NCI-H82 treated with DMSO at 0.1 percent for 48 hours (cell line): ENCODE measurements at regions not wholly inside any gene's neighbourhood (a gene's known extent, or its start where the extent isn't known, plus 50 kb on each side); places are given as distances from the start of the nearest gene placed in this dataset.

ENCODE experiments used
- DNase-seq: peaks from one replicate; lab custom pipeline; 2025; ENCODE audit not compliant: unreplicated experiment; lab: John Stamatoyannopoulos, UW

- DNase-seq: no peak
Measured at GRCh38 chr3:148335612-148336011, 362.1 kb upstream of the AGTR1 start.

DNA sequence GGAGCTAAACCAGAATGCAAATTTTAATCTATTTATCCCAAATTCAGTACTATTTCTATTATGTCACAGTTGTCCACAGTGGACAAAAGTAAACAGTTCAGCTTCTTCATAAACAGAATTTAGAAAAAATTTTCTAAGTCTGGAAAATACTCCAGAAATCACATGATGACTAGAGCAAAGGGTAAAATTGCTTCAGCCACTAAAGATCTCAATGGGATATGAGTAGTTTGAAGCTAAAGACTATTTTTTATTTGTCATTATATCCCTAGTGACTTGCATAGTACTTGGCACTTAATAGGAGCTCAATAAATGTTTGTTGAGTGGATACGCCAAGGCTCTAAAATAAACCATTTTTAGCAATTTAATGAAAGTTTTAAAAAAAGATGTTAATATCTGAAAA is 354.3 kb upstream of the AGTR1 start:
- no peak for DNase-seq

GRCh38 chr3:148344521-148344920 is 353.2 kb upstream of the AGTR1 start:
- no peak for DNase-seq

- no peak for DNase-seq
Measured at GRCh38 chr3:148360051-148360450, 337.7 kb upstream of the AGTR1 start.

- no peak for DNase-seq
Measured at GRCh38 chr3:148366743-148367410, 330.8 kb upstream of the AGTR1 start.

GRCh38 chr3:148367756-148368155 is 329.9 kb upstream of the AGTR1 start:
- no peak for DNase-seq

GRCh38 chr3:148369381-148369780 is 328.3 kb upstream of the AGTR1 start:
- DNase-seq: no peak

DNA sequence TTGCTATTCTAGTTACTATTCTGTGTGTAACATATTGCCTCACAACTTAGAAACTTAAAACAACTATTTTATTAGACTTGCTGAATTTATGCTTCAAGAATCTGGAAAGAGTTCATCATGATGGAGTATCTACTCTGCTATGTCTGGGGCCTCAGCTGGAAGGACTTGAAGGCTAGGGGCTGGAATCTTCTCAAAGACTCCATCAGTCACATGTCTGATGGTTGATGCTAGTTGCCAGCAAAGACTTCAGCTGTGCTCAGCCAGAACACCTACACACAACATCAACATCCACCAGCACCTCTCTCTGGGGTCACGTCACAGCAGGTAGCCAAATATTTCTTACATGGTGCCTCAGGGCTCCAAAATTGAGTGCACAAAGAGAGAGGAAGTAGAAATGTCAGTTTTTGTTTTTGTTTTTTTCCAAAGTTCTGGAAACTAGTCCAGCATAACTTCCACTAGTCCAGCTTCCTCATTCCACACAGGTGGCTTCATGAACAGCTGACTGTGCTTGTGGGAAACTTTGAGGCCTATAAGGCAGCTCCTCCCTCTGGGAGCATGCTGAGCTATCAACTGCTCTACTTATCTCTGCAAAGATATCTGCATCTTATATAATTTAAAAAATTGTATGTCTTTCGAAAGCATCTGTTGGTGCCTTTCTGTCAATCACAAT is 325.4 kb upstream of the AGTR1 start:
- DNase-seq: no peak

DNA sequence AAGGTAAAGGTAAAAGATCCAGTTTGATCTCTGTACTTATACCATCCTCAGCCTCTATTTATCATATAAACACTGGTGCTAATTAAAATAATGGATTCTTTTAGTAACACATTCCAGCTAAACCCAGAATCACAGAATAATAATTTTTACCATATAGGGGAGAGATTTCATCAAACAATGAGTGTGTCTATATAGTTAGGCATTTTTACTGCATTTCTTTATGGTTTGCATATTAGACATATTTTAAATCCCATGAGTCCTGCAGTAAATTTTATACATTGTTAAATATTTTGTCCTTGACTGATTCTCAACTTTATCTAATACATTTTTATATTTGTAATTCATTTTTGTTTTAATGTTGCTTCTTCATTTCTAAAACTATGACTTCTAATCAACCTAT is 323.7 kb upstream of the AGTR1 start:
- no peak for DNase-seq

DNA sequence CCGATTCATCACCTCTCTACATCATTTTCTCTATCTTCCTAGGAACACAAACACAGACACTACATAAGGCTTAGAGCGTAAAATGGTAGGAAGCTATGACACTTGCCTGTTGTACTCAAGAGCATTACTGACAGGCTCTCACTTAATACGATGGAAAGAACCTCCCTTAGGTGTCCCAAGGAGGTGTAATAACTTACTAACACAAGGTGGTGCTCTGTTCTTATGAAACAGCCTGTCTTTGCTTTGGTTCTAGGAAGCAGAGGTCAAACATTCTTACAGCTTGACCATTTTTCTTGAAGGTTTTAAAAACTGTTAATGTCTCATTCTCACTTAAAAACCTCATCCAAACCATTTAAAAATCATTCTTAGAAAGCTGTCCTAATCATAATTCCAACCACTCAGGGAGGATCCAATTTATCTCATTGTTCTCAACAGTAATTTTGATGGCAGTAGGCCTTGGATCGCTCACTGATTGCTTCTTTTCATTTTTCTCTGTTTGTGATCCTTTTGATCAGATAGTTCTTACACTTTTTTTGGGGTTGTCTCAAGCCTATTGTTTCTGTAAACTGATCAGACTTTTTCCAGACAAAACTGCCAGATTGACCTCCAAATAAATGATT is 317.8 kb upstream of the AGTR1 start:
- DNase-seq: peak; percentile 56

DNA sequence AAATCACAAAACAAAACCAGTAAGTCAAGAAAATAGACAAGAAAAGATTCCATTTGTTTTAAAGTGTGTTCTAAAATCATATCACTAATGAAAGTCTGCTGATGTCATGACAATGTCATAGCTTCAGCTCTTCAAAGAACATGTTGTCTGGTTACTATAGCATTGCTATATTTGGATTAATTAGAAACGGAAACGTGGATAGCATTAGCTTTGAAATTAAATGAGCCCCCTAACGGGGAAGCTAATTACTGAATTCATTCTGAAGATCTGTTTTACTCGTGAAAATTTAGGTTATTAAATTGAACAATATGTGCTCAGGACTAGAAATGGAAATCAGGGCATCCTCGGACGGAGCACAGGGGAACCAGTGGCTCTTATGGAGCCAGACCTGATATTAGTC is 316.7 kb upstream of the AGTR1 start:
- no peak for DNase-seq

DNA sequence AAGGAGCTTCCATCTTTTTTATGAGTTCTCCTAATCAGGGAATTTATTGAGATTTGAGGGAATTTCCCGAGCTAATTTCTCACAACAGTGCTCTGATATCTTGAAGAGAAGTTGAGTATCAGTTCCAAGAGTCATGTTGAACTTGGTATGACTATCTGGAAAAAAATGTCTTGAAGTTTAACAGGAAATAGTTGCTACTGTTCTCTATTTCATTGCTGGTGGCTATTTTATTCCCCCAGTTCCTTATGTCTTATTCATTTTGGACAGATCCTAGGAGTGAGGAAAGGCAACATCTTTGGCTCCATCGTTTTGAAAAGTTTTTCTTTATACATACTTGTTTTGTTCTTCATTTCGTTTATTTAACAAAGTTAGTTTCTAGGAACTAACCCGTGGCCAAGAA is 307.8 kb upstream of the AGTR1 start:
- DNase-seq: no peak

GRCh38 chr3:148395821-148396220 is 301.9 kb upstream of the AGTR1 start:
- DNase-seq: no peak

DNA sequence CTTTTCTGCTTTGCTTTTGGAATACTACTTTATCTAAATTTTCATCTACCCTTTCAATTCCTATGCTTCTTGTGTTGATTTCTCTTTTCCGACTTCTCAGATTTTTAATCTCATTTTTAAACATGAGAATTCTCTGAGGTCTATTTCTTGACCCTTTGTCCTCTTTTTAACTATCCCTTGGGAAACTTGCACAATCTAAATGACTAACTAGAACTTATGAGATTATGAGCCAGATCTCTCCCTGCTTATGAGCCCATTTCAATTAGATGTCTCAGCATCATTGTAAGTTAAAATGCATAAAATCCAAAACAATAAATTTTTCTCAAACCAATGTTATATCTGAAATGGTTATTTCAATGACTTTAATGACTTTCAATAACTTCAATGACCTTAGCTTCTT is 296.9 kb upstream of the AGTR1 start:
- DNase-seq: no peak

DNA sequence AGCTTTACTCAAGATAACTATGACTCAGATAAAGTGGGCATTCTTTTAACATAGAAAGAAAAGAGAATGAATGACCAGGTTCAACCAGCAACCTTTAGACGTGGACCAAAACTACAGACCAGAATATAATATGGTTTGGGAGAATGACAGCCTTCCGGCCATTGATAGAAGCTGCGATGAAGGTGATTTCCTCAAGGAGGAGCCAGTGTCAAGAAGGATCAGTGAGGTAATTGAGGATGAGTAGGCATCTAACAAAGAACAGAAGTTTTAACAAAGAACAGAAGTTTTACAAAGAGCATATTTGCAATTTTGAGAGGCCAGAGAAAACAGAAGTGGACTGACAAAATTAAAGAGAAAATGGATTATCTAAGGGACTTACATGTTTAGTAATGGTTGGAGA is 289.0 kb upstream of the AGTR1 start:
- no peak for DNase-seq

GRCh38 chr3:148420242-148420641 is 277.5 kb upstream of the AGTR1 start:
- DNase-seq: no peak

DNA sequence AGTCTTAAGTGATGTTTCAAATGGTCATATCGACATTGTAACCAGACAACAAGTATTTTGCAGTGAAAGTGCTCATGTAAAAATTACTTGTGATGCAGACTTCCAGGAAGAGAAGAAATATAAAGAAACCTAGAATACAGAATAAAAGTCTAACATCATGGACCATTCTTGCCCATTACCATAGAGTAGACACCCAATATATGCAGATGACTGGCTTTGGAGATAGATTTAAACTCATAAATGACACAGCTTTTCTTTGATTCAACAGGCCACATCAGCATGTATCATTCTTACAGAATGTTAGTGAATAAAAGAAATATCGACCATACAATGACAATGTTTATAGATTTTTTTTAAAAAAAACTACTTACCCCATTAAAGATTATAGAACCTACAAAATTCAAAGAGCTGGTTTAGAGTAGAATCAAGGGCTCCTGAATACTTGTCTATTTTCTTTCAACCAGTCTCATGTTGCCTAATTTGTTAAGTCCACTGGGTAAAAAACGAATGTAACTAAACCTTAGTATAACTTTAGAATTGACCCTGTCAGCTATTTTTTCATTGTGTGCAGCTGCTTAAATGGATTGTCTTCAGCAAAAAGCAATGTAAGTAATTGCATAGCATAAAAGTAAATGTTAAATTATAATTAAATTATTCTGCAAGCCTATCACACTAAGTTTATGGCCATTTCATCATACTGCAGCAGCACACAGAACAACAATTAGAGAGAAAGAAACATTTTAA is 268.7 kb upstream of the AGTR1 start:
- DNase-seq: no peak

GRCh38 chr3:148433665-148434064 is 264.0 kb upstream of the AGTR1 start:
- DNase-seq: no peak

GRCh38 chr3:148435534-148435933 is 262.2 kb upstream of the AGTR1 start:
- no peak for DNase-seq

DNA sequence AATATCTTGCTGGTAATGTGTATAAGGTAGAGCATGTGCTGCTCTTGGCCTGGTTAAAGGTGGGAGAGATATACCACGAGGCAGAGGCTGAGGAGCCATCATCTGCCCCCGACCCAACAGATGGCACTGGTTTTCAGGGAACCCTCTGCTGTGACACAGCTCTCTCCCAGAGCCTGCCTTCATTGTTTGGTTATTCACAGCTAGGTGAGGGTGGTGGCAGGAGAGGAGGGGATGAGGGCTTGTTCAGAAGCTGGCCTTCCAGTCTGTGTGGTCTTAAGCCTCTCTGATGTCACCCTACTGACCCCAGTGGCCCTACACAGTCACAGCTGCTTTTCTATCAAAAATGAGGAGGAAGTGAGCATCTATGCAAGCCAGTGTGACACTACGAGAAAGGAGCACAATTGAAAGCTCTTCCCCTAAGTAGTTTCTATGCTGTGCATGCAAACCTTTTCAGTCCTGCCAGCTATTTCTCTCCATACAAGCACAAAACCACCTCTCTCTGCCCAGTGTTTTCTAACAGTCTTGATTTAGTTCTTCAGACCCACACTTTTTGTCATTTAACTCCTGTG is 258.4 kb upstream of the AGTR1 start:
- no peak for DNase-seq

- no peak for DNase-seq
Measured at GRCh38 chr3:148441191-148441590, 256.5 kb upstream of the AGTR1 start.

DNA sequence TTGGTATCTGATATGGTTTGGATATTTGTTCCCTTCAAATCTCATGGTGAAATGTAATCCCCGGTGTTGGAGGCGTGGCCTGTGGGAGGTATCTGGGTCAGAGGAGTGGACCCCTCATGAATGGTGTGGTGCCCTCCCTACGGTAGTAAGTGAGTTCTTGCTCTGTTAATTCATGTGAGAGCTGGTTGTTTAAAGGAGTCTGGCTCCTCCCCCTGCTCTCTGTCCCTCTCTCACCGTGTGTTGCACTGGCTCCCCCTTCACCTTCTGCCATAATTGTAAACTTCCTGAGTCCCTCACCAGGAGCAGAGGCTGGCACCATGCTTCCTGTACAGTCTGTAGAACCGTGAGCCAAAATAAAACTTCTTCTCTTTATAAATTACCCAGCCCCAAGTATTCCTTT is 246.9 kb upstream of the AGTR1 start:
- DNase-seq: no peak
